ENCODE measurements at regions not wholly inside any gene's neighbourhood (a gene's known extent, or its start where the extent isn't known, plus 50 kb on each side); places are given as distances from the start of the nearest gene placed in this dataset.

GRCh38 chr12:102652645-102653313 lies 172.4 kb upstream of the IGF1 start:
- no peak overlapping the region for H3K23ac ChIP-seq (ENCODE audit: low read depth, low read length)
- no peaks in the 10 kb centered on the region for H3K9me3 ChIP-seq (ENCODE audit: control insufficient read depth, insufficient read depth, low read length)
- H4K91ac ChIP-seq (ENCODE audit: insufficient read depth, low read depth, low read length): no peak overlapping the region
- H2AK5ac ChIP-seq (ENCODE audit: low read depth, low read length): no peak overlapping the region
- TF ChIP-seq POLR2A (IDR thresholded peaks at IDR 0.05; ENCODE audit: low read depth, low read length): no peak
- no peak for TF ChIP-seq BHLHE40 (IDR thresholded peaks at IDR 0.05; ENCODE audit: low read depth, low read length)
- TF ChIP-seq MAZ (IDR thresholded peaks at IDR 0.05; ENCODE audit: borderline replicate concordance, low read depth, low read length): no peak
- no peak for TF ChIP-seq NFE2L2 (IDR thresholded peaks at IDR 0.05; ENCODE audit: low read depth, low read length)
- TF ChIP-seq MXI1 (IDR thresholded peaks at IDR 0.05; ENCODE audit: borderline replicate concordance, low read depth, low read length): no peak
- no peak for TF ChIP-seq ELK1 (IDR thresholded peaks at IDR 0.05; ENCODE audit: borderline replicate concordance, low read depth, low read length)
- no peak for TF ChIP-seq FOS (IDR thresholded peaks at IDR 0.05; ENCODE audit: low read depth, low read length)
- TF ChIP-seq USF2 (IDR thresholded peaks at IDR 0.05; ENCODE audit: low read depth, low read length): no peak
- no peak for TF ChIP-seq SMC3 (IDR thresholded peaks at IDR 0.05; ENCODE audit: low read depth, low read length)
- WGBS, 2 experiments (ENCODE audit: extremely low coverage in 2 of 2, insufficient read length in 1 of 2): 76% methylated on average over 2 of the region's 4 CpGs; no CpG with 5 or more reads in 1 of the 2 experiments
- no peak overlapping the region for H2AFZ ChIP-seq (replicated peaks; ENCODE audit: low read length, poor library complexity)
- BruUV-seq (replicated peaks): no TSS peak
- no peak overlapping the region for H3K9ac ChIP-seq (ENCODE audit: low read depth, low read length)
- H3K79me1 ChIP-seq (ENCODE audit: low read depth in 1 of 2, low read length in 2 of 2): no peaks in the 10 kb centered on the region
- ChIA-PET POLR2A (ENCODE audit: unreplicated experiment) (no interaction called here), CTCF (no interaction called here)
- H3K27me3 ChIP-seq (ENCODE audit: control insufficient read depth, insufficient read depth, low read length): no peaks in the 10 kb centered on the region; the same call in 1 of the 2 replicates
- no peak overlapping the region for H2BK20ac ChIP-seq (ENCODE audit: low read depth, low read length)
- H3K4me2 ChIP-seq (ENCODE audit: low read depth, low read length): no peak overlapping the region
- H2BK5ac ChIP-seq (ENCODE audit: low read depth, low read length, poor library complexity, severe bottlenecking): no peak overlapping the region
- H3K9me1 ChIP-seq (ENCODE audit: insufficient read depth, low read length): no peaks in the 10 kb centered on the region
- H2BK120ac ChIP-seq (ENCODE audit: low read depth, low read length): no peak overlapping the region
- intact Hi-C loops (cut with micrococcal nuclease) (no loop called here), in situ Hi-C loops (cut with MboI; ENCODE audit: low sequenced_read_pairs) (no loop called here), dilution Hi-C loops (cut with HindIII; ENCODE audit: low sequenced_read_pairs, unreplicated experiment) (no loop called here)
- H4K8ac ChIP-seq (ENCODE audit: low read depth in 2 of 2, low read length in 2 of 2): no peak overlapping the region
- no peak overlapping the region for H3K14ac ChIP-seq (replicated peaks; ENCODE audit: low read depth, low read length)
- no peak overlapping the region for H4K5ac ChIP-seq (ENCODE audit: low read depth, low read length)
- ATAC-seq (ENCODE audit: low read depth) (no peak), DNase-seq (no peak)
- H2AK9ac ChIP-seq (replicated peaks; ENCODE audit: low read depth, low read length, poor library complexity): no peak overlapping the region
- H3K18ac ChIP-seq (ENCODE audit: low read depth, low read length): no peak overlapping the region
- H3K4me1 ChIP-seq (ENCODE audit: control insufficient read depth, insufficient read depth, low read length): no peaks in the 10 kb centered on the region
- H3K56ac ChIP-seq (ENCODE audit: extremely low read depth, insufficient read depth, low read length): no peak overlapping the region
- no peak overlapping the region for H2BK15ac ChIP-seq (ENCODE audit: low read depth, low read length)
- H3K36me3 ChIP-seq (ENCODE audit: control insufficient read depth, insufficient read depth, low read length): no peaks in the 10 kb centered on the region
- no peak overlapping the region for H3K4me3 ChIP-seq (ENCODE audit: insufficient read depth, low read depth, low read length)
- H3K4ac ChIP-seq (ENCODE audit: low read depth, low read length): no peak overlapping the region
- no peak overlapping the region for H3K27ac ChIP-seq (ENCODE audit: insufficient read depth, low read length)
- H4K20me1 ChIP-seq (ENCODE audit: insufficient read depth, low read length): no peaks in the 10 kb centered on the region
